ENCODE measurements at regions not wholly inside any gene's neighbourhood (a gene's known extent, or its start where the extent isn't known, plus 50 kb on each side); places are given as distances from the start of the nearest gene placed in this dataset.

DNA sequence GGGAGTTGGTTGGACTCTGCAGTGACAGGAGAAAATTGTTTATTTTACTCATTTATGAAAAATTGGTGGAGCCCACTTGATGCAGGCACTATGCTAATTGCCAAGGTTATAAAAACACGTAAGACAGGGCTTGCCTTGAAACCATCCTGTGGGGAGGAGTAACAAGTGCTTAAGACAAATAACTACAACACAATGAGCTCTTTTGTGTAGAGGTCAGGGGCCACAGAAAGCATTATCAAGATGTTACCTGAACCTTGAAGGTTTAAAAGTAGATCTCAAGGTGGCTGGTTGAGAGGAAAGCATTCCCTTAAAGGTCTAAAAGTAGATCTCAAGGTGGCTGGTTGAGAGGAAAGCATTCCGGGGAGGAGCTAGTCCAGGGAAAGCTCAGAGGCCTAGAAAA is 381.8 kb upstream of the POU3F3 start:
- TF ChIP-seq, protein P1, sequence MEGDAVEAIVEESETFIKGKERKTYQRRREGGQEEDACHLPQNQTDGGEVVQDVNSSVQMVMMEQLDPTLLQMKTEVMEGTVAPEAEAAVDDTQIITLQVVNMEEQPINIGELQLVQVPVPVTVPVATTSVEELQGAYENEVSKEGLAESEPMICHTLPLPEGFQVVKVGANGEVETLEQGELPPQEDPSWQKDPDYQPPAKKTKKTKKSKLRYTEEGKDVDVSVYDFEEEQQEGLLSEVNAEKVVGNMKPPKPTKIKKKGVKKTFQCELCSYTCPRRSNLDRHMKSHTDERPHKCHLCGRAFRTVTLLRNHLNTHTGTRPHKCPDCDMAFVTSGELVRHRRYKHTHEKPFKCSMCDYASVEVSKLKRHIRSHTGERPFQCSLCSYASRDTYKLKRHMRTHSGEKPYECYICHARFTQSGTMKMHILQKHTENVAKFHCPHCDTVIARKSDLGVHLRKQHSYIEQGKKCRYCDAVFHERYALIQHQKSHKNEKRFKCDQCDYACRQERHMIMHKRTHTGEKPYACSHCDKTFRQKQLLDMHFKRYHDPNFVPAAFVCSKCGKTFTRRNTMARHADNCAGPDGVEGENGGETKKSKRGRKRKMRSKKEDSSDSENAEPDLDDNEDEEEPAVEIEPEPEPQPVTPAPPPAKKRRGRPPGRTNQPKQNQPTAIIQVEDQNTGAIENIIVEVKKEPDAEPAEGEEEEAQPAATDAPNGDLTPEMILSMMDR (IDR thresholded peaks at IDR 0.05): no peak
- no peak for TF ChIP-seq POLR2A (IDR thresholded peaks at IDR 0.05)

Data from Peyer's patch (tissue), 4 donors.